ENCODE measurements at regions not wholly inside any gene's neighbourhood (a gene's known extent, or its start where the extent isn't known, plus 50 kb on each side); places are given as distances from the start of the nearest gene placed in this dataset.

- FAIRE-seq (no peak), DNase-seq (ENCODE audit: low read depth in 1 of 2, low spot score in 2 of 2) (no peak)
- H3K56ac ChIP-seq (replicated peaks; ENCODE audit: insufficient read length, low read depth, low read length), result no peak overlapping the region
- no peaks in the 10 kb centered on the region for H3K23me2 ChIP-seq (ENCODE audit: low read depth, low read length)
- no peak overlapping the region for H2BK15ac ChIP-seq (ENCODE audit: low read length)
- H4K20me1 ChIP-seq (replicated peaks in 1 of 2; ENCODE audit: control insufficient read depth in 1 of 2, insufficient read depth in 2 of 2, low read length in 2 of 2), result no peaks in the 10 kb centered on the region
- no peak overlapping the region for H3K4me3 ChIP-seq (ENCODE audit: extremely low read depth in 1 of 4, insufficient read depth in 2 of 4, low read depth in 3 of 4, low read length in 4 of 4)
- no peaks in the 10 kb centered on the region; a peak in 1 of 4 replicates for H3K9me3 ChIP-seq (ENCODE audit: insufficient read depth in 2 of 2, low read depth in 1 of 2, low read length in 1 of 2)
- 95% methylated on average over 2 of the region's 2 CpGs; no CpG with 5 or more reads in 1 of the 2 experiments for WGBS, 2 experiments (ENCODE audit: extremely low coverage in 1 of 2, insufficient coverage in 1 of 2, insufficient read length in 1 of 2, insufficient replicate concordance in 2 of 2, low coverage in 1 of 2, low lambda C conversion rate in 2 of 2, missing lambda C conversion rate in 1 of 2)
- CTCF ChIA-PET (ENCODE audit: partially characterized antibody), result no interaction called here
- H2BK5ac ChIP-seq (ENCODE audit: low read depth, low read length), result no peak overlapping the region
- H3K4me2 ChIP-seq (ENCODE audit: insufficient read depth in 1 of 2, low read depth in 2 of 2, low read length in 2 of 2), result no peak overlapping the region
- H2BK120ac ChIP-seq (replicated peaks; ENCODE audit: low read depth, low read length), result no peak overlapping the region
- no peaks in the 10 kb centered on the region for H3K36me3 ChIP-seq (ENCODE audit: control insufficient read depth in 2 of 4, insufficient read depth in 4 of 4, low read length in 3 of 4)
- no peak overlapping the region for H3K27ac ChIP-seq (ENCODE audit: low read depth, low read length)
- no peak overlapping the region for H3K4ac ChIP-seq (replicated peaks; ENCODE audit: insufficient read length, low read depth, low read length)
- no peak overlapping the region for H4K8ac ChIP-seq (ENCODE audit: extremely low read depth, insufficient read depth, low read length)
- H3K9ac ChIP-seq (replicated peaks in 1 of 4; ENCODE audit: extremely low read depth in 1 of 4, low read depth in 3 of 4, low read length in 3 of 4), result no peak overlapping the region
- H3K79me1 ChIP-seq (ENCODE audit: low read depth, low read length), result no peaks in the 10 kb centered on the region
- H2BK12ac ChIP-seq (ENCODE audit: low read depth, low read length), result no peak overlapping the region
- H4K91ac ChIP-seq (replicated peaks; ENCODE audit: insufficient read length, low read length), result no peak overlapping the region
- no peak overlapping the region for H3K14ac ChIP-seq (ENCODE audit: insufficient read length)
- no peak overlapping the region for H3K23ac ChIP-seq (ENCODE audit: insufficient read length)
- no peak overlapping the region for H2BK20ac ChIP-seq (ENCODE audit: low read length)
- H2AFZ ChIP-seq (ENCODE audit: low read length), result no peak overlapping the region
- H4K5ac ChIP-seq (ENCODE audit: insufficient read length, low read depth, low read length), result no peak overlapping the region
- no peak overlapping the region for H2AK5ac ChIP-seq (ENCODE audit: low read depth, low read length)
- peaks cover 0 to 4% (median 0%) of the 10 kb centered on the region in 4 experiments; a peak in 2 of 7 replicates for H3K4me1 ChIP-seq (replicated peaks in 1 of 4; ENCODE audit: control insufficient read depth in 3 of 4, insufficient read depth in 4 of 4, low read length in 3 of 4)
- H3K79me2 ChIP-seq (ENCODE audit: control insufficient read depth in 1 of 2, insufficient read depth in 2 of 2, low read length in 2 of 2), result no peaks in the 10 kb centered on the region
- no peaks in the 10 kb centered on the region for H3K27me3 ChIP-seq (replicated peaks in 1 of 4; ENCODE audit: control insufficient read depth in 3 of 4, extremely low read depth in 1 of 4, insufficient read depth in 3 of 4, low read length in 3 of 4)
- POLR2A ChIA-PET (ENCODE audit: partially characterized antibody), result no interaction called here
- H3K18ac ChIP-seq (ENCODE audit: extremely low read depth, low read length), result no peak overlapping the region
- no peak for TF ChIP-seq KDM1A (IDR thresholded peaks at IDR 0.05; ENCODE audit: borderline replicate concordance, low read length)
- TF ChIP-seq SIRT6 (IDR thresholded peaks at IDR 0.05; ENCODE audit: low read length), result no peak
- TF ChIP-seq SAP30 (IDR thresholded peaks at IDR 0.05; ENCODE audit: insufficient read depth, insufficient replicate concordance, low read length), result no peak
Observed at GRCh38 chr12:67795236-67795635, 146.7 kb downstream of the DYRK2 start.

Measured in H1 (cell line).